ENCODE measurements at regions not wholly inside any gene's neighbourhood (a gene's known extent, or its start where the extent isn't known, plus 50 kb on each side); places are given as distances from the start of the nearest gene placed in this dataset.

GRCh38 chr7:53642866-53643265, 607.4 kb downstream of the POM121L12 start:
- H3K4me1 Mint-ChIP-seq: no peaks in the 10 kb centered on the region
- H3K27me3 Mint-ChIP-seq: no peaks in the 10 kb centered on the region
- no peak overlapping the region for H3K4me3 Mint-ChIP-seq
- DNase-seq: no peak
- peaks cover 14% of the 10 kb centered on the region for H3K9me3 Mint-ChIP-seq
- ChIA-PET CTCF (no interaction called here), POLR2A (no interaction called here)
- H3K36me3 Mint-ChIP-seq (ENCODE audit: low read depth): no peaks in the 10 kb centered on the region
- no peak overlapping the region for H3K27ac Mint-ChIP-seq

- Mint-ChIP-seq H3K27ac (no peak overlapping the region), H3K36me3 (ENCODE audit: low read depth) (no peaks in the 10 kb centered on the region), H3K9me3 (peaks cover 18% of the 10 kb centered on the region), H3K27me3 (no peaks in the 10 kb centered on the region), H3K4me1 (no peaks in the 10 kb centered on the region), H3K4me3 (no peak overlapping the region)
- POLR2A ChIA-PET: no interaction called here
- CTCF ChIA-PET: no interaction called here
- DNase-seq: no peak
These were observed 621.4 kb downstream of the POM121L12 start for GRCh38 chr7:53656881-53657280.

GRCh38 chr7:53657586-53657985, 622.2 kb downstream of the POM121L12 start:
- Mint-ChIP-seq H3K4me3 (no peak overlapping the region), H3K9me3 (peaks cover 18% of the 10 kb centered on the region), H3K27me3 (no peaks in the 10 kb centered on the region), H3K36me3 (ENCODE audit: low read depth) (no peaks in the 10 kb centered on the region), H3K27ac (no peak overlapping the region), H3K4me1 (no peaks in the 10 kb centered on the region)
- POLR2A ChIA-PET: no interaction called here
- CTCF ChIA-PET: no interaction called here
- no peak for DNase-seq

- POLR2A ChIA-PET: no interaction called here
- H3K4me1 Mint-ChIP-seq: no peaks in the 10 kb centered on the region
- no peak overlapping the region for H3K4me3 Mint-ChIP-seq
- no peaks in the 10 kb centered on the region for H3K27me3 Mint-ChIP-seq
- no peaks in the 10 kb centered on the region for H3K36me3 Mint-ChIP-seq (ENCODE audit: low read depth)
- peaks cover 14% of the 10 kb centered on the region for H3K9me3 Mint-ChIP-seq
- no peak overlapping the region for H3K27ac Mint-ChIP-seq
- no peak for DNase-seq
- CTCF ChIA-PET: no interaction called here
These were observed 623.5 kb downstream of the POM121L12 start for GRCh38 chr7:53658951-53659350.

- H3K36me3 Mint-ChIP-seq (ENCODE audit: low read depth): no peaks in the 10 kb centered on the region
- no peak overlapping the region for H3K4me3 Mint-ChIP-seq
- H3K27me3 Mint-ChIP-seq: no peaks in the 10 kb centered on the region
- H3K4me1 Mint-ChIP-seq: no peaks in the 10 kb centered on the region
- H3K27ac Mint-ChIP-seq: no peak overlapping the region
- ChIA-PET CTCF (no interaction called here), POLR2A (no interaction called here)
- peaks cover 16% of the 10 kb centered on the region for H3K9me3 Mint-ChIP-seq
- DNase-seq: no peak
These were observed 626.3 kb downstream of the POM121L12 start for GRCh38 chr7:53661645-53662217.

GRCh38 chr7:53672681-53673080, 637.2 kb downstream of the POM121L12 start:
- Mint-ChIP-seq H3K4me1 (no peaks in the 10 kb centered on the region), H3K27me3 (no peaks in the 10 kb centered on the region), H3K4me3 (no peak overlapping the region), H3K27ac (no peak overlapping the region), H3K36me3 (ENCODE audit: low read depth) (no peaks in the 10 kb centered on the region), H3K9me3 (peaks cover 6% of the 10 kb centered on the region)
- ChIA-PET CTCF (no interaction called here), POLR2A (no interaction called here)
- no peak for DNase-seq

- no peaks in the 10 kb centered on the region for H3K36me3 Mint-ChIP-seq (ENCODE audit: low read depth)
- CTCF ChIA-PET: no interaction called here
- H3K27me3 Mint-ChIP-seq: no peaks in the 10 kb centered on the region
- POLR2A ChIA-PET: no interaction called here
- peaks cover 9% of the 10 kb centered on the region for H3K9me3 Mint-ChIP-seq
- DNase-seq: no peak
- H3K27ac Mint-ChIP-seq: no peak overlapping the region
- no peaks in the 10 kb centered on the region for H3K4me1 Mint-ChIP-seq
- H3K4me3 Mint-ChIP-seq: no peak overlapping the region
These were observed 640.4 kb downstream of the POM121L12 start for GRCh38 chr7:53675835-53676234.

GRCh38 chr7:53684693-53685092, 649.3 kb downstream of the POM121L12 start:
- ChIA-PET CTCF (no interaction called here), POLR2A (no interaction called here)
- Mint-ChIP-seq H3K9me3 (peaks cover 9% of the 10 kb centered on the region), H3K4me3 (no peak overlapping the region), H3K4me1 (no peaks in the 10 kb centered on the region), H3K27ac (no peak overlapping the region), H3K27me3 (no peaks in the 10 kb centered on the region), H3K36me3 (ENCODE audit: low read depth) (no peaks in the 10 kb centered on the region)
- DNase-seq: no peak

GRCh38 chr7:53690411-53690810, 655.0 kb downstream of the POM121L12 start:
- Mint-ChIP-seq H3K27ac (no peak overlapping the region), H3K4me1 (no peaks in the 10 kb centered on the region), H3K4me3 (no peak overlapping the region), H3K36me3 (ENCODE audit: low read depth) (no peaks in the 10 kb centered on the region), H3K27me3 (no peaks in the 10 kb centered on the region), H3K9me3 (peaks cover 6% of the 10 kb centered on the region)
- no peak for DNase-seq
- ChIA-PET CTCF (no interaction called here), POLR2A (no interaction called here)

GRCh38 chr7:53697913-53698312, 662.5 kb downstream of the POM121L12 start:
- POLR2A ChIA-PET: no interaction called here
- no peak for DNase-seq
- Mint-ChIP-seq H3K4me3 (no peak overlapping the region), H3K9me3 (peaks cover 9% of the 10 kb centered on the region), H3K27ac (no peak overlapping the region), H3K27me3 (no peaks in the 10 kb centered on the region), H3K4me1 (no peaks in the 10 kb centered on the region), H3K36me3 (ENCODE audit: low read depth) (no peaks in the 10 kb centered on the region)
- CTCF ChIA-PET: no interaction called here

- H3K4me1 Mint-ChIP-seq: no peaks in the 10 kb centered on the region
- H3K36me3 Mint-ChIP-seq (ENCODE audit: low read depth): no peaks in the 10 kb centered on the region
- no peak overlapping the region for H3K27ac Mint-ChIP-seq
- ChIA-PET CTCF (interaction anchor here (0.6 kb wide), 1 partner anchor 720 kb away, joined by 6 read pairs; no protein-coding TSS in a partner anchor), POLR2A (no interaction called here)
- no peaks in the 10 kb centered on the region for H3K27me3 Mint-ChIP-seq
- no peak for DNase-seq
- H3K4me3 Mint-ChIP-seq: no peak overlapping the region
- H3K9me3 Mint-ChIP-seq: peaks cover 13% of the 10 kb centered on the region
These were observed 663.9 kb downstream of the POM121L12 start for GRCh38 chr7:53699215-53699837.

GRCh38 chr7:53719122-53719521, 683.7 kb downstream of the POM121L12 start:
- DNase-seq: no peak
- Mint-ChIP-seq H3K4me1 (no peaks in the 10 kb centered on the region), H3K4me3 (no peak overlapping the region), H3K36me3 (ENCODE audit: low read depth) (no peaks in the 10 kb centered on the region), H3K27ac (no peak overlapping the region), H3K9me3 (peaks cover 15% of the 10 kb centered on the region), H3K27me3 (no peaks in the 10 kb centered on the region)
- ChIA-PET POLR2A (no interaction called here), CTCF (no interaction called here)

GRCh38 chr7:53740971-53741370, 705.5 kb downstream of the POM121L12 start:
- H3K36me3 Mint-ChIP-seq (ENCODE audit: low read depth): no peaks in the 10 kb centered on the region
- peaks cover 15% of the 10 kb centered on the region for H3K9me3 Mint-ChIP-seq
- CTCF ChIA-PET: no interaction called here
- no peaks in the 10 kb centered on the region for H3K27me3 Mint-ChIP-seq
- H3K27ac Mint-ChIP-seq: no peak overlapping the region
- no peak for DNase-seq
- POLR2A ChIA-PET: no interaction called here
- H3K4me1 Mint-ChIP-seq: no peaks in the 10 kb centered on the region
- H3K4me3 Mint-ChIP-seq: no peak overlapping the region

GRCh38 chr7:53743697-53744402, 708.4 kb downstream of the POM121L12 start:
- no peak for DNase-seq
- H3K27ac Mint-ChIP-seq: no peak overlapping the region
- POLR2A ChIA-PET: no interaction called here
- no peaks in the 10 kb centered on the region for H3K27me3 Mint-ChIP-seq
- CTCF ChIA-PET: no interaction called here
- no peaks in the 10 kb centered on the region for H3K36me3 Mint-ChIP-seq (ENCODE audit: low read depth)
- H3K9me3 Mint-ChIP-seq: peaks cover 10% of the 10 kb centered on the region
- no peaks in the 10 kb centered on the region for H3K4me1 Mint-ChIP-seq
- H3K4me3 Mint-ChIP-seq: no peak overlapping the region
